ENCODE measurements at regions not wholly inside any gene's neighbourhood (a gene's known extent, or its start where the extent isn't known, plus 50 kb on each side); places are given as distances from the start of the nearest gene placed in this dataset.
"Not testable (repeated sequence)": the region's sequence is repeated elsewhere in the genome, so short reads cannot be mapped to it uniquely, and the experiment has no call there.

DNA sequence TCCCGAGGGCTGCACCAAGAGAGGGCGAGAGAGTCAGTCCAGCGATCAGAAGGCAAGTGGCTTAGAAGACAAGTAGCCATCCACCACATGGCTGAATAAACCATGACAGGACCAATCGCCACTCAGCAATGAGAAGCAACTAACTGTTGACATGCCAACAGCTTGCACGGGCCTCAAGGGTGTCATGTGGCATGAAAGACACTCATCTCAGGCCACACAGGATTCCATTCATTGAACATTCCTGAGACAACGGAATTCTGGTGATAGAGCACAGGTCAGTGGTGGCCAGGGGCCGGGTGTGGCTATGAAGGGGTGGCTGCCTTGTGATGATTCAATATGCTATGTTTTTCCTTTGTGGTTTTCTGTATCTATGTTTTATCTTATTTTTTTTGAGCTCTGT is 110.6 kb upstream of the CCZ1B start:
- intact Hi-C loops (cut with DNase I) = not testable (repeated sequence)

GRCh38 chr7:6937746-6938145 is 111.7 kb upstream of the CCZ1B start:
- intact Hi-C loops (cut with DNase I) = not testable (repeated sequence)

More for the DNA sequence above, 110.6 kb upstream of the CCZ1B start:
- not testable (repeated sequence) for DNase-seq

GRCh38 chr7:6938284-6938683 is 112.2 kb upstream of the CCZ1B start:
- peak in 31 of 42 donors; percentile 5 to 67 (median 31) for DNase-seq
- intact Hi-C loops (cut with DNase I) = not testable (repeated sequence)

More at GRCh38 chr7:6937746-6938145, 111.7 kb upstream of the CCZ1B start:
- not testable (repeated sequence) for DNase-seq

DNA sequence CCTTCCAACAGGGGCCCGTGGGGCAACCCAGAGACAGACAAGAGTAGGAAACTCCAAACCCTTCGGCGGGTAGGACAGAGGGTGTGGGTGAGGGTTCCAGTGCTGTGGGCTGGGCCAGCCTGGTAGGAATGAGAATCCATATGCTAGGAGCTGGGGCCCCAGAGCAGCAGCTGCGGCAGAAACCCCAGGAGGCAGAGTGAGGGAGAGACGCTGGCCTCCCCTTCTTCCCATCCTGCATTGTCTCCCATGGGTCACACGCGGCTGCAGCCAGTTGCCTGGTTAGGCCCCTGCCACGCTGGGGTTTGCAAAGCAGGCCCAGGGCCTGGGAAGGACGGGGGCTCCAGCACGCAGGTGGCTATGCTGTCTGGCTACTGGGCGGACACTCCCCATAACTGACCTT is 113.1 kb upstream of the CCZ1B start:
- DNase-seq; intact Hi-C loops (cut with DNase I): not testable (repeated sequence)

DNA sequence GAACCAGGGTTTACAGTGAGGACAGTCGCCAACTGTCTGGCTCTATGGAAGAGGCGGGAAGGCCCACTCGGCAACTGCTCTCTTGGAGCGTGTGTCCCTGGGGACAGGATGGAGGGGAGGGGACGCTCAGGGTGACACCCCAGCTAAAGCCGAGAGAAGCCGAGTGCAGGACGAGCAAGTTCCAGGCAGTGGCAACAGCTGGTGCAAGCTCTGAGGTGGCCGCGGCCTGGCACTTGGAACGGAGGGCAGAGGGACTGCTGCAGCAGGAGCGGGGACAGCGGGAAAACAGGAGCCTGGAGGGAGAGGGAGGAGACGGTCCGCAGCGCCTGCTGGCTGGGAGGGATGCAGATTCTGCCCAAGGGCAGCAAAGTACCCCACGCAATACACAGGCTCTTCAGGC is 113.8 kb upstream of the CCZ1B start:
- intact Hi-C loops (cut with DNase I); DNase-seq: not testable (repeated sequence)

- intact Hi-C loops (cut with DNase I); DNase-seq: not testable (repeated sequence)
Measured at GRCh38 chr7:6946873-6947272, 120.8 kb upstream of the CCZ1B start.

DNA sequence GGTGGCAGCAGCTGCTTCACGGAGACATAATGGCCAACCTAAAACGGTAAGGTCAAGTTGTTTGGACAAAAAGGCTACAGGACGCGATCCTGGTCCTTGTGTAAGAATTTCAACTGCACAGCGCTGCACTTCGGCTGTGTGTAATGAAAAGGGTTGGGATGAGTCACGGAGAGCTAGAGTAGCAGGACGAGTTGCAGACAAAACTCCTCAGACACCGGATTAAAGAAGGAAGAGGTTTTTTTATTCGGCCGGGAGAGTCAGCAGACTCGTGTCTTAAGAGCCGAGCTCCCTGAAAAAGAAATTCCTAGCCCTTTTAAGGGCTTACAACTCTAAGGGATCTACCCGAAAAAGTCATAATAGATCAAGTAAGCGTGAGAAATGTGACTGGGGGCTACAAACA is 124.2 kb upstream of the CCZ1B start:
- DNase-seq = peak in 1 of 42 donors; percentile 2
- intact Hi-C loops (cut with DNase I) = not testable (repeated sequence)

DNA sequence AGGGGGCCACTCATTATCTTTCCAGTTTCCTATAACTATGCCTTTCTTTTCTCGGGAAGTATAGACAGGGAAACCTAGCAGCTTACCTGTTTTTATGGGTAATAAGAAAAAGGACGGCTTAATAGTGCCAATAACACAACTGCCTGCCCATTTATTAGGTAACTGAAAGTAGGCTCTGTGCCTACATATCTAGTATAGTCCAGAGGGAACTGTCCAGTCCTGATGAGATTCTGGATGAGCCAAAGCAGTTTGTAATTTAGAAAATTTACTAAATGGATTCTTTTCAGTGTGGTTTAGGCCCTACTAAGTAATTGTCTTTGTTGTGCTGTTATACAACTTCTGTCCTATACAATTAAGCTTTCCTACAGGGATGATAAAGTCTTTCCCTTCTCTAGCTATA is 125.5 kb upstream of the CCZ1B start:
- intact Hi-C loops (cut with DNase I); DNase-seq: not testable (repeated sequence)

DNA sequence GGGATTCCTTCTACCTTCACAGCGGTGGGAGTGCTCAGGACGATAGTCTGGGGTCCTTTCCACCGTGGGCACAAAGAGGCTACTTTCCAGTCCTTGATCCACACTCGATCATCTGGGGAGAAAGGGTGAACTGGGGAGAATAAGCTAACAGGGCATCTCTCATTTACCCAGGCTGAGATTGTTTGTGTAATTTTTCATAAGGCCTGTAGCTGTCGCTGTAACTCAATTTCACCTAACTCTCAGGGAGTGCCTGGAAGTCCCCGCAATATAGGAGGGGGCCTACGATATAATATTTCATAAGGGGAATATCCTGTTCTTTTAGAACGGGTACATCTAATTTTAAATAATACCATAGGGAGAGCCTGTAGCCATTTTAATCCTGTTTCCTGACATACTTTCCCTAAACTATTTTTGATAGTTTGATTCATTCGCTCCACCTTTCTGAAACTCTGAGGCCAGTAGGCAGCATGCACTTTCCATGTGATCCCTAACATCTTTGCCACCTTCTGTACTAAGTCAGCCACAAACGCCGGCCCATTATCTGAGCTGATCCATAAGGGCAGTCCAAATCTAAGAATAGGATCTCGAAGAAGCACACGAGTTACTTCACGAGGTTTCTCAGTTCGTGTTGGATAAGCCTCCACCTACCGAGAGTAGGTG is 127.2 kb upstream of the CCZ1B start:
- intact Hi-C loops (cut with DNase I) = not testable (repeated sequence)
- peak in 1 of 42 donors; percentile 13 for DNase-seq

DNA sequence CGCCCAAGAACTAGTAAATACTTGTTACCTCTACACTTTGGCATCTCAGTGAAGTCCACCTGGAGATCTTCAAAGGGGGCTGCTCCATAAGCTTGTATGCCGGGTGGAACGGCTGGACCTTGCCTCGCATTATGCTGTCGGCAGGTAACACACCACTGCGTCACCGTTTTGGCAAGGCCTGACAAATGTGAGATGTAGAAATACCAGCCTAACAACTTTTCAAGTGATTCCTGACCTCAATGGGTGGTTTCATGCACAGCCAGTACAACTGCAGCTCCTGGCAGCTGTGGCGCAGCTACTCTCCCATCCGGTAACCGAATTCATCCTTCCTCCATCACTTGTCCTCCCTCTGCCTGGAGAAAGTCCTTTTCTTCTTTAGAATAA is 127.7 kb upstream of the CCZ1B start:
- intact Hi-C loops (cut with DNase I) = not testable (repeated sequence)
- peak in 1 of 42 donors; percentile 23 for DNase-seq

DNA sequence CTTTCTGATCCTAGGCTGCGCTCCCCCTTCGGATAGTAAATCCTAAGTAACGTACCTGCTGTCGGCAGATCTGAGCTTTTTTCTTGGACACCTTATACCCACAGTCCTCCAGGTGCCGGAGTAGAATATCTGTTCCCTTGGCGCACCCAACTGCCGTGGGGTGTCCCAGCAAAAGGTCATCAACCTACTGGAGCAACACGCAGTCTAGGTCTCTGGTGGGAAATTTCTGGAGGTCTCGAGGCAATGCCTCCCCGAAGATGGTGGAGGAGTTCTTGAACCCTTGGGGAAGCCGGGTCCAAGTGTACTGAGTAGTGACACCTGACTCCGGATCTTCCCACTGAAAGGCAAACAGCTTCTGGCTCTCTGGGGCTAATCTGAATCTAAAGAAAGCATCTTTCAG is 129.3 kb upstream of the CCZ1B start:
- intact Hi-C loops (cut with DNase I) = not testable (repeated sequence)

DNA sequence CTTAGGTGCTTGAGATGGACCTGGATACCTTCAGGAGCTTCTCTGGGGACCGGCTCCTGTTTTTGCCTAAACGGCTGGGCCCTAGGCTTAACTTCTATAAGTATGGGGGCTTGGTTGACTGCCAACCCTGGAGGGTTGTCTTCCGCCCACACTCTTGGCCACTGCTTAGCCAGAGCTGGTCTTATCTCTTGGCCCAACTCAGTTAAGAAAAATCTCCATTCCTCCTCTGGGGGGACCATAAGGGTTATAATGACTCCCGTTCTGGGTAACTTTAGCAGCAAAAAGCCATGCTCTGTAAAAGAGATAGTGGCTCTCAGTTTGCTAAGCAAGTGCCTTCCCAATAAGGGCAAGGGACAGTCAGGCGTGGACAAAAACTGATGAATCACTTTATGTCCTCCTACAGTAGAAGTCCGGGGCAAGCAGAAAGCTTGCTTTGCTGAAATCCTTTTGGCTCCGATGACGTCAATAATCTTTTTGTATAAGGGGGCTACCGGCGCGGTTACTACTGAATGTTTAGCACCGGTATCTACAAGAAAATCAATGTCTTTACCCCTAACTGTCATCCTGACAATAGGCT is 130.0 kb upstream of the CCZ1B start:
- intact Hi-C loops (cut with DNase I); DNase-seq: not testable (repeated sequence)

More for the DNA sequence above, 129.3 kb upstream of the CCZ1B start:
- DNase-seq = peak in 1 of 42 donors; percentile 11

- DNase-seq; intact Hi-C loops (cut with DNase I): not testable (repeated sequence)
Measured at GRCh38 chr7:6958371-6958770, 132.3 kb upstream of the CCZ1B start.

DNA sequence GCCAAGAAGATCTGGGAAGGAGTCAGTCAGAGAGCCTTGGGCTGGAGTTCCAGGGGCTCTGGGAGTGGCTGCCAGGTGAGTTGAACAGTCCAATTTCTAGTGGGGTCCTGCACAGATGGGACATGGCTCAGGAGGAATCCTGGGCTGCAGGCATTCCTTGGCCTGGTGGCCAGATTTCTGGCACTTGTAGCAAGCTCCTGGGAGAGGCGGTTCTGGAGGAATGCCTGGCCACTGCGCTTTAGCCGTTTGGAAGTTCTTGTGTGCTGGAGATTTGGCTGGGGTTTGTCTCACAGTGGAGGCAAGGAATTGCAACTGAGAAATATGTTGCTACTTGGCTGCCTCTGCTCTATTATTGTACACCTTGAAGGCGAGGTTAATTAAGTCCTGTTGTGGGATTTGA is 133.9 kb upstream of the CCZ1B start:
- intact Hi-C loops (cut with DNase I) = loop anchor here (10.0 kb wide), 1 partner anchor 585 kb away; no protein-coding TSS in a partner anchor
- DNase-seq = not testable (repeated sequence)

DNA sequence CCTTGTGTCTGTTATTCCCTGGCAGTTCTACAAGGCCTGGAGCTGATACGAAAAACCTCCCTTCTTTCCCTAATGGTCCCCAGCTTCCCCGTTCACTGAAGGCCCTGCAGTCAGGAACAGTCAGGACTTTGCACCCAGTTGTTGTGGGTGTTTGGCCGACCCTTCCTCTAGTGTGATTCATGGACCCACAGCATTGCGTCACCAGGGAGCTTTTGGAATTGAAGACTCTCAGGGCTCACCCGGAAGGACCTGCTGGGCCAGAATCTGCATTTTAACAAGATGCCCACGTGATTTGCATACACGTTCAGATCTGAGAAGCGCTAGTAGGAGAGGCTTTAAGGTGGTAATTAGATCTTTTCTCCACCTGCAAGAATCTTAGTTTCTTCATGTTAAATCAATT is 136.8 kb upstream of the CCZ1B start:
- DNase-seq = not testable (repeated sequence)

GRCh38 chr7:6965051-6965450 is 139.0 kb upstream of the CCZ1B start:
- intact Hi-C loops (cut with DNase I) = loop anchor here (10.0 kb wide), 1 partner anchor 580 kb away; no protein-coding TSS in a partner anchor
- peak; percentile 9 to 80 (median 63) for DNase-seq

More for the DNA sequence above, 136.8 kb upstream of the CCZ1B start:
- intact Hi-C loops (cut with DNase I) = loop anchor here (10.0 kb wide), 1 partner anchor 582 kb away; no protein-coding TSS in a partner anchor

- intact Hi-C loops (cut with DNase I); DNase-seq: not testable (repeated sequence)
Measured at GRCh38 chr7:6970180-6970579, 144.1 kb upstream of the CCZ1B start.

DNA sequence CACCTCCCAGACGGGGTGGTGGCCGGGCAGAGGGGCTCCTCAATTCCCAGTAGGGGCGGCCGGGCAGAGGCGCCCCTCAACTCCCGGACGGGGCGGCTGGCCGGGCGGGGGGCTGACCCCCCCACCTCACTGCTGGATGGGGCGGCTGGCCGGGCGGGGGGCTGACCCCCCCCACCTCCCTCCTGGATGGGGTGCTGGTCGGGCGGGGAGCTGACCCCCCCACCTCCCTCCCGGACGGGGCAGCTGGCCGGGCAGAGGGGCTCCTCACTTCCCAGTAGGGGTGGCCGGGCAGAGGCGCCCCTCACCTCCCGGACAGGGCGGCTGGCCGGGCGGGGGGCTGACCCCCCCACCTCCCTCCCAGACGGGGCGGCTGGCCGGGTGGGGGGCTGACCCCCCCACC is 148.8 kb upstream of the CCZ1B start:
- intact Hi-C loops (cut with DNase I); DNase-seq: not testable (repeated sequence)

GRCh38 chr7:6975346-6975745 is 149.3 kb upstream of the CCZ1B start:
- DNase-seq; intact Hi-C loops (cut with DNase I): not testable (repeated sequence)

DNA sequence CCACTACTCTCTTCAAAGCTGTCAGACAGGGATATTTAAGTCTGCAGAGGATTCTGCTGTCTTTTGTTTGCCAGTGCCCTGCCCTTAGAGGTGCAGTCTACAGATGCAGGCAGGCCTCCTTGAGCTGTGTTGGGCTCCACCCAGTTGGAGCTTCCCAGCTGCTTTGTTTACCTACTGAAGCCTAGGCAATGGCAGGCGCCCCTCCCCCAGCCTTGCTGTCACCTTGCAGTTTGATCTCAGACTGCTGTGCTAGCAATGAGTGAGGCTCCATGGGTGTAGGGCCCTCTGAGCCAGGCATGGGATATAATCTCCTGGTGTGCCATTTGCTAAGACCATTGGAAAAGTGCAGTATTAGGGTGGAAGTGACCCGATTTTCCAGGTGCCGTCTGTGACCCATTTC is 151.3 kb upstream of the CCZ1B start:
- intact Hi-C loops (cut with DNase I); DNase-seq: not testable (repeated sequence)
